ENCODE measurements at regions not wholly inside any gene's neighbourhood (a gene's known extent, or its start where the extent isn't known, plus 50 kb on each side); places are given as distances from the start of the nearest gene placed in this dataset.
"Not testable (repeated sequence)": the region's sequence is repeated elsewhere in the genome, so short reads cannot be mapped to it uniquely, and the experiment has no call there.

DNA sequence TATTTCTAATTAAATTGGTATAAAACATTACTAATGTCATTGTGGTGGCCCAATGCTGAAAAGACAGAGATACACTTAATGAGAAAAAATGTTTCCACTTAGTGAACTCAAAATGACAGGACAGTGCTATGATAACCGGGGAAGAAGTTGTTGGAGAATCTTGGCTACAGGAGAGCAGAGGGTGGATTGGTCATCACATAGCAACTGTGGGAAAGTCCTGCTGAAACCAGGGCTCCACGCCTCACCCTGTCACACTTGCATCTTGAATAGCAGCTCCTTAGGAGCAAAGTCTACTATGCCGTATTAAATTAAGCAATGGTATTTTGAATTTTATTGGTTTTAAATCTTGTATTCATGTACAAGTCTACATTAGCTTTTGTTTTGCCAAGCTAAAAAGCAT, 225.5 kb downstream of the KLF6 start:
- H3K9me2 ChIP-seq (replicated peaks; ENCODE audit: low read length): no peaks in the 10 kb centered on the region
- no peak for ATAC-seq
- H3K79me2 ChIP-seq (ENCODE audit: low read length): no peaks in the 10 kb centered on the region
- H3K9me3 ChIP-seq (ENCODE audit: low read length): no peaks in the 10 kb centered on the region
- no peak overlapping the region for H3K9ac ChIP-seq (ENCODE audit: low read length)
- CTCF ChIA-PET: no interaction called here
- no peaks in the 10 kb centered on the region for H3K4me1 ChIP-seq (ENCODE audit: insufficient read depth, low read length)
- no peaks in the 10 kb centered on the region for H3F3A ChIP-seq (ENCODE audit: low read length, unreplicated experiment)
- intact Hi-C loops (cut with micrococcal nuclease): no loop called here
- DNase-seq: no peak
- H3K27me3 ChIP-seq (ENCODE audit: low read length): no peaks in the 10 kb centered on the region
- H3K4me2 ChIP-seq (ENCODE audit: low read length): no peak overlapping the region
- H4K20me1 ChIP-seq (ENCODE audit: low read length): no peaks in the 10 kb centered on the region
- no peak overlapping the region for H2AFZ ChIP-seq (ENCODE audit: low read length)
- H3K36me3 ChIP-seq (ENCODE audit: low read depth, low read length): no peaks in the 10 kb centered on the region
- no peak overlapping the region for H3K27ac ChIP-seq (ENCODE audit: low read length)
- TF ChIP-seq EZH2 (IDR thresholded peaks at IDR 0.05; ENCODE audit: low read length, unreplicated experiment) (no peak), EZH2phosphoT487 (IDR thresholded peaks at IDR 0.05; ENCODE audit: borderline replicate concordance, low read length) (no peak)
- TF ChIP-seq, protein P1, sequence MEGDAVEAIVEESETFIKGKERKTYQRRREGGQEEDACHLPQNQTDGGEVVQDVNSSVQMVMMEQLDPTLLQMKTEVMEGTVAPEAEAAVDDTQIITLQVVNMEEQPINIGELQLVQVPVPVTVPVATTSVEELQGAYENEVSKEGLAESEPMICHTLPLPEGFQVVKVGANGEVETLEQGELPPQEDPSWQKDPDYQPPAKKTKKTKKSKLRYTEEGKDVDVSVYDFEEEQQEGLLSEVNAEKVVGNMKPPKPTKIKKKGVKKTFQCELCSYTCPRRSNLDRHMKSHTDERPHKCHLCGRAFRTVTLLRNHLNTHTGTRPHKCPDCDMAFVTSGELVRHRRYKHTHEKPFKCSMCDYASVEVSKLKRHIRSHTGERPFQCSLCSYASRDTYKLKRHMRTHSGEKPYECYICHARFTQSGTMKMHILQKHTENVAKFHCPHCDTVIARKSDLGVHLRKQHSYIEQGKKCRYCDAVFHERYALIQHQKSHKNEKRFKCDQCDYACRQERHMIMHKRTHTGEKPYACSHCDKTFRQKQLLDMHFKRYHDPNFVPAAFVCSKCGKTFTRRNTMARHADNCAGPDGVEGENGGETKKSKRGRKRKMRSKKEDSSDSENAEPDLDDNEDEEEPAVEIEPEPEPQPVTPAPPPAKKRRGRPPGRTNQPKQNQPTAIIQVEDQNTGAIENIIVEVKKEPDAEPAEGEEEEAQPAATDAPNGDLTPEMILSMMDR (conservative IDR thresholded peaks at IDR 0.05; ENCODE audit: low read depth, low read length): no peak
- H3K4me3 ChIP-seq (ENCODE audit: low read length): no peak overlapping the region
- POLR2A ChIA-PET (ENCODE audit: unreplicated experiment): no interaction called here
- no TSS peak for BruUV-seq (replicated peaks)

DNA sequence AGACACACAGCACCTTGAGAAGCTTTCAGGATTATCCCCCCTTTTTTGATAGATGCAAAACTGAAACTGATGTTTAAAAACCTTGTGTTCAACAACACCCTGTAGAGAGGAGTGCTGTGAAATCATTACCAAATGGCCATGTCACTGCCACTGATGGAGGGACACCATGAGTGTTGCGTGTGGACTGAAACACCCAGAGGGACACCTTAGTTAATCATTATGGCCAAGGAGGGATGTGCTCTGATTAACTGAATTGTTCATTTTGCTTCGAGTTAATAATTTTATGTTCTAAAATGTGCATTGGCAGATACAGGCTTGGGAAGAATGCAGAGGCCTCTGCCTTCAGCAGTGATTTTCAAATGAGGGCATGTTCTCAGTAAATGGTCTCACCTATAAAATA, 226.0 kb downstream of the KLF6 start:
- H3K27me3 ChIP-seq (ENCODE audit: low read length): no peaks in the 10 kb centered on the region
- CTCF ChIA-PET: no interaction called here
- H3K9ac ChIP-seq (ENCODE audit: low read length): no peak overlapping the region
- no peak overlapping the region for H2AFZ ChIP-seq (ENCODE audit: low read length)
- no peaks in the 10 kb centered on the region for H3K9me2 ChIP-seq (replicated peaks; ENCODE audit: low read length)
- H3K27ac ChIP-seq (ENCODE audit: low read length): no peak overlapping the region
- H3K9me3 ChIP-seq (ENCODE audit: low read length): no peaks in the 10 kb centered on the region
- no TSS peak for BruUV-seq (replicated peaks)
- no peaks in the 10 kb centered on the region for H3K36me3 ChIP-seq (ENCODE audit: low read depth, low read length)
- intact Hi-C loops (cut with micrococcal nuclease): no loop called here
- POLR2A ChIA-PET (ENCODE audit: unreplicated experiment): no interaction called here
- ATAC-seq (no peak), DNase-seq (no peak)
- no peaks in the 10 kb centered on the region for H3F3A ChIP-seq (ENCODE audit: low read length, unreplicated experiment)
- no peaks in the 10 kb centered on the region for H4K20me1 ChIP-seq (ENCODE audit: low read length)
- no peak for TF ChIP-seq EZH2 (IDR thresholded peaks at IDR 0.05; ENCODE audit: low read length, unreplicated experiment)
- TF ChIP-seq, protein P1 (conservative IDR thresholded peaks at IDR 0.05; ENCODE audit: low read depth, low read length): no peak
- TF ChIP-seq EZH2phosphoT487 (IDR thresholded peaks at IDR 0.05; ENCODE audit: borderline replicate concordance, low read length): no peak
- H3K4me2 ChIP-seq (ENCODE audit: low read length): no peak overlapping the region
- H3K79me2 ChIP-seq (ENCODE audit: low read length): no peaks in the 10 kb centered on the region
- H3K4me1 ChIP-seq (ENCODE audit: insufficient read depth, low read length): no peaks in the 10 kb centered on the region
- H3K4me3 ChIP-seq (ENCODE audit: low read length): no peak overlapping the region

DNA sequence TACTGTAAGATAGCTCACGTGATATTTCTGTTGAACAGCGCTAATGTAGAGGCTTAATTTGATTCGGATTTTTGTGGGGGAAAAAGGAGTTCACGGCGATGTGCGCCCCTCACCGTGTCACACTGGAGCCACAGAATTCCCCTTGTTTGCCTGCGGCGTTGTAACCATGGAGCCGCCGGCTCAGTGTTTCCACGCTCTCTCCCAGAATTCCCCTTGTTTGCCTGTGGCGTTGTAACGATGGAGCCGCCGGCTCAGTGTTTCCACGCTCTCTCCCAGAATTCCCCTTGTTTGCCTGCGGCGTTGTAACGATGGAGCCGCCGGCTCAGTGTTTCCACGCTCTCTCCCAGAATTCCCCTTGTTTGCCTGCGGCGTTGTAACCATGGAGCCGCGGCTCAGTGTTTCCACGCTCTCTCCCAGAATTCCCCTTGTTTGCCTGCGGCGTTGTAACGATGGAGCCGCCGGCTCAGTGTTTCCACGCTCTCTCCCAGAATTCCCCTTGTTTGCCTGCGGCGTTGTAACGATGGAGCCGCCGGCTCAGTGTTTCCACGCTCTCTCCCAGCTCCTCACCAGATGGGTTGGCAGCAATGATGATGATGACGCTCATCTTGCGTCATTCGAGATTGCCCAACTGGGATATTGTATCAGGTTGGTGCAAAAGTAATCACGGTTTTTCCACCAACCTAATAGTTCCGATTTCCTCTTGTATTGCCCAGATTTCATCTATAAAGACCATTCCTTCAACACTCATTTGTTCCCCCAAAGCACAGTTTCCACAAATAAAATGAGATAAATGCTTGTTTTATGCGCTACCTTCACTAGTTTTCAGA, 228.6 kb downstream of the KLF6 start:
- H3K4me3 ChIP-seq (ENCODE audit: low read length); intact Hi-C loops (cut with micrococcal nuclease); ATAC-seq; BruUV-seq (replicated peaks); H3K9me3 ChIP-seq (ENCODE audit: low read length); H4K20me1 ChIP-seq (ENCODE audit: low read length); H3K9me2 ChIP-seq (replicated peaks; ENCODE audit: low read length); POLR2A ChIA-PET (ENCODE audit: unreplicated experiment); CTCF ChIA-PET; H3K27me3 ChIP-seq (ENCODE audit: low read length); H3K79me2 ChIP-seq (ENCODE audit: low read length); H3K4me2 ChIP-seq (ENCODE audit: low read length); H3K36me3 ChIP-seq (ENCODE audit: low read depth, low read length); DNase-seq; H2AFZ ChIP-seq (ENCODE audit: low read length); H3K27ac ChIP-seq (ENCODE audit: low read length); H3K4me1 ChIP-seq (ENCODE audit: insufficient read depth, low read length); H3K9ac ChIP-seq (ENCODE audit: low read length); H3F3A ChIP-seq (ENCODE audit: low read length, unreplicated experiment): not testable (repeated sequence)

Data from PC-3 (cell line).